WTC11 (cell line): ENCODE measurements at regions not wholly inside any gene's neighbourhood (a gene's known extent, or its start where the extent isn't known, plus 50 kb on each side); places are given as distances from the start of the nearest gene placed in this dataset.

Source experiments
- CBFB ChIP-seq: sonication (generic); formaldehyde crosslinking; IDR thresholded peaks from 2 replicates; pipeline ENCODE4 v1.8.1; 2022; ENCODE audit warnings: mild to moderate bottlenecking, low read depth, missing genetic modification reagents
- CTCF ChIP-seq: fragments of 200-600 bp; IDR thresholded peaks from 2 replicates; pipeline ENCODE4 v1.8.0; 2022; ENCODE audit warnings: antibody characterized with exemption
- FOXJ3 ChIP-seq: sonication (generic); formaldehyde crosslinking; IDR thresholded peaks from 2 replicates; pipeline ENCODE4 v1.9.0; 2021; ENCODE audit warnings: missing genetic modification reagents, mild to moderate bottlenecking, borderline replicate concordance
- RELA ChIP-seq: sonication (generic); formaldehyde crosslinking; IDR thresholded peaks from 2 replicates; pipeline ENCODE4 v1.8.1; 2022; ENCODE audit warnings: missing genetic modification reagents, mild to moderate bottlenecking, borderline replicate concordance
- SP1 ChIP-seq: sonication (generic); formaldehyde crosslinking; conservative IDR thresholded peaks from 2 replicates; pipeline ENCODE4 v1.8.1; 2022; ENCODE audit warnings: missing genetic modification reagents
- TEAD4 ChIP-seq: sonication (generic); formaldehyde crosslinking; IDR thresholded peaks from 2 replicates; pipeline ENCODE4 v1.8.0; 2022; ENCODE audit warnings: mild to moderate bottlenecking, missing genetic modification reagents
- TP53 ChIP-seq: sonication (generic); formaldehyde crosslinking; IDR thresholded peaks from 2 replicates; pipeline ENCODE4 v1.8.1; 2023; ENCODE audit warnings: mild to moderate bottlenecking, missing genetic modification reagents

GRCh38 chr1:80657707-80658106, 1143.0 kb upstream of the ADGRL2 start:
- TF ChIP-seq CBFB (CRISPR knock-in tag) (no peak), TEAD4 (no peak), CTCF (no peak), SP1 (no peak), TP53 (CRISPR knock-in tag) (no peak), RELA (CRISPR knock-in tag) (no peak), FOXJ3 (no peak)
